ENCODE measurements at regions not wholly inside any gene's neighbourhood (a gene's known extent, or its start where the extent isn't known, plus 50 kb on each side); places are given as distances from the start of the nearest gene placed in this dataset.

DNA sequence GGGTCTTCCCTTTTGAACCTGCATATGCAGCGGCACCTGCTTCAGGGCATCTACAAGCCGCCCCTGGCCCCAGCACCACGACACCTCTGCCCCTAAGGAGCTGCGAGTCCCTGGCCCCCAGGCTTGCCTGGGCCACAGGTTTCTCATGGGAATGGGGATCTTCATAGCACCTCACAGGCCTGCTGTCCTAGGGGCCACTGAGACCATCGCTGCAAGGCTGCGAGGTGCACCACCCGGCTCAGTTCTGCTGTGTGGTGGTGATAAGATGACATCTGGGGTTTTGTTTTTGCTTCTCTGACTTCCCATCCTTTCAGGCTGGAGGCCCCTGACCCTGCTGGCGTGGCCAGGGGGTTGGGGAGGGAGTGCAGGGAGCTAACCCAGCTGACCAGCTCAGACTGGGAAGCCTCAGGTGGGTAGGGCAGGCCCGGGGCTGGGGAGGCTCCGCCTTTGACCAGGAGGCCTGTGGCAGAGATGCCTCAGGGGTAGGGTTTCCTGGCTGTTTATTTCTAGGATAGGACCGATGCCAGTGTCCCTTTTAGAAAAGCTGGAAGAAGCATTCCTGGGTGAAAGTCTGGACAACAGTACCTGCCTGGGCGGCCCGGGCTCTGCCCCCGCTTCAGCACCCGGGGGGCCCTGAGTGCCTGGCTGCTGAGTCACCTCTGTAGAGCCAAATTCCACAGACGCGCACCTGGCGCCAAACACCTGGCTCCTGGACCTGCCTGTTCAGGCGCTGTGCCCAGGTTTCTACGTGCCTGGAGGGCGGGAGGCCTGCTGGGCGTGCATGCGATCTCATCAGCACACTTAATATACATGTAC lies 264.7 kb downstream of the DLL1 start:
- no peak for DNase-seq

- no peak for DNase-seq
These were observed 265.5 kb downstream of the DLL1 start for GRCh38 chr6:170025341-170025911.

DNA sequence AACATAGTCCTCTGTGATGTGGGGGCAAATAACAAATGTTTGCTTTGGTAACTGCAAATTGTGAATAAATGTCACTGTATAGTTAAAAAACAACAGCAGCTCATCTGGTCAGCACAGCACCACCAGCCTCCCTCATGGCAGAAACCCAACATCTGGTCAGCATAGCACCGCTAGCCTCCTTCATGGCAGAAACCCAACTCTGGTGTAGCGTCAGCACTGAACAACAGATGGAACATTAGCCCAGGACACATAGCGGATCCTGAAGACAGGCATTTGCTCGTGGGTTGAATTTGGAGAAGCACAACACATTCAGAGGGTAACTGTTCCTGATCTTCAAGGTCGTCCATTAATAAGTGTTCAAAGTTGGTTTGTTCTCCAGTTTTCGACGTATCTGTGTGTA lies 265.9 kb downstream of the DLL1 start:
- DNase-seq: no peak

GRCh38 chr6:170023620-170024521 lies 267.0 kb downstream of the DLL1 start:
- DNase-seq: no peak

- no peak for DNase-seq
These were observed 267.9 kb downstream of the DLL1 start for GRCh38 chr6:170022827-170023619.

- no peak for DNase-seq
These were observed 268.6 kb downstream of the DLL1 start for GRCh38 chr6:170022291-170022722.

- DNase-seq: no peak
These were observed 269.3 kb downstream of the DLL1 start for GRCh38 chr6:170021579-170021978.

- no peak for DNase-seq
These were observed 268.6 kb downstream of the ERMARD start for GRCh38 chr6:170019818-170020583.

DNA sequence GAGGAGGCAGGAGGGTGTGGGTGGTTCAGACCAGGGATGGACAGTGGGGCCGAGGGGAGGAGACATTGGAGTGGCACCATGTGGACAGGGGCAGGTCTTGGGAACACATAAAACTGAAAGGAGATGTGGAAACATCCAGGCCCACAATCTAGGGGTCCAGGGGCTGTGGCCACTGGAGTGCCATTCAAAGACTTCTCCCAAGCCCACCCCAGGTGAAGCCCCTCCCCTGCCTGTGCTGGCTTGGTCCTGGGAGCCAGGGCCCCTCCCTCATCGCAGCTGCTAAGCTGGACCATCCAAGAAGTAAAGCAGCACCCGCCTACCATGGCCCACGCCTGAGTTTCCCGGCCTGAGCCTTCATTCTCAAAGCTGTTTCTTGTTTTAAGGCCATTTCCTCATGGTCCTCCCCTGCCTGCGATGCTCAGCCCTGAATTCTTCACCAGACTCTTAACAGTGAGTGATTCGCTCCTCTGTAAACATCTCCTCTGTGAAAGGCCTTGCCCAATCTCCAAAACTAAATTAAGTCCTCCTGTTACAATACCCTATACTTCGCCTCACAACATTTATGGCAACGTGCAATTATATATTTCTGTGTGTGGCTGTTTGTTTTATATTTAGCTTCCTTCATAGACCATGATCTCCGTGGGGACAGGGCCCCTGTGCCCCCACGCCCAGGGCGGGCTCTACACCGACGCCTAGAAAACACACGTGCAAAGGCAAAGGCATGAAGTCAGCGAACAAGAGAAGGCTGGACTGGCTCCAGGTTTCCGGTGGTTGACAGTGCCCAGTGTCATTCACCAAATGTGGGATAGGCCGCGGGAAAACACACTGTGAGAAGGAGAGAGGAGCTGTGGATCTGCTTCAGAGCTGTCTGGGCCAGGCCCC lies 267.8 kb downstream of the ERMARD start:
- DNase-seq: peak; percentile 40

- DNase-seq: peak; percentile 45
These were observed 267.1 kb downstream of the ERMARD start for GRCh38 chr6:170018422-170018935.

- DNase-seq: peak; percentile 87
These were observed 266.3 kb downstream of the ERMARD start for GRCh38 chr6:170017603-170018320.

GRCh38 chr6:170013815-170014214 lies 262.4 kb downstream of the ERMARD start:
- DNase-seq: no peak

- DNase-seq: peak; percentile 64
These were observed 260.6 kb downstream of the ERMARD start for GRCh38 chr6:170012037-170012330.

DNA sequence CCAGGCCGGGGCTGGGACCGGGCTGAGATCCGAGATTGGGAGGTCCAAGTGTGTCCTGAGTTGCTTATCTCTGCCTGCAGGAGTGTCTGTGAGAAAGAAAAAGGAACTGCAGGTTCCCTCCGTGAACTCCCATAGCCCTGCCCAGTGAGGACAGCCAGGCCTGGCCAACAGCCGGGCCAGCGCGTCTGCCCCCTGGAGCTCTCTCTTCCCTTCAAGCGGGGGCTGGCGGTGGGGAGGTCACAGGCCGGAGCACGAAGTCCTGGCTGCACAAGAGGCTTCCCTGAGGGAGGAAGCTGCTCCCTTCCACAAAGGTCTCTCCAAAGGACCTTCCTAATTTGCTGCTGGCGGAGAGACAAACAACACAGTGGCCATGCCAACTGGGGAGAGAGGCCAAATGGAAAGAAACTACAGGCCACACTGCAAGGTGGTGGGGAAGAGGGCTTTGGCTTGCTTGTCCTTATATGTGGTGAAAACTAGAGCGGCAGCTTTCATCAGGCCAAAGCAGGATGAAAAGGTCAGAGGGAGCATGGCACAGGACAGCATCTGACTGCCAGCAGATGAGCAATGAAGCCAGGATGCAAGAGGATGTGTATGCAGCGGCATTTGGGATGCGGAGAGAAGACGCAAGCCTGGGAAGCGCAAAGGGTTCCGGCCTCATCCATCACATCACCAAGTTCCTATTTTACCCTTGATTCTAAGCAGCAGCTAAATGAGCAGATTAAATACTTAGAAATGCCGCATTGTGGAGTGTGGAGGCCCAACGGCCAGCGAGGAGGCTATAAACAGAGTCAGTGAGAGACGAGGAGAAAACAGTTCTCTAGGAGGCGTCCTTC lies 260.0 kb downstream of the ERMARD start:
- DNase-seq: peak; percentile 13

GRCh38 chr6:170010665-170011203 lies 259.3 kb downstream of the ERMARD start:
- no peak for DNase-seq

DNA sequence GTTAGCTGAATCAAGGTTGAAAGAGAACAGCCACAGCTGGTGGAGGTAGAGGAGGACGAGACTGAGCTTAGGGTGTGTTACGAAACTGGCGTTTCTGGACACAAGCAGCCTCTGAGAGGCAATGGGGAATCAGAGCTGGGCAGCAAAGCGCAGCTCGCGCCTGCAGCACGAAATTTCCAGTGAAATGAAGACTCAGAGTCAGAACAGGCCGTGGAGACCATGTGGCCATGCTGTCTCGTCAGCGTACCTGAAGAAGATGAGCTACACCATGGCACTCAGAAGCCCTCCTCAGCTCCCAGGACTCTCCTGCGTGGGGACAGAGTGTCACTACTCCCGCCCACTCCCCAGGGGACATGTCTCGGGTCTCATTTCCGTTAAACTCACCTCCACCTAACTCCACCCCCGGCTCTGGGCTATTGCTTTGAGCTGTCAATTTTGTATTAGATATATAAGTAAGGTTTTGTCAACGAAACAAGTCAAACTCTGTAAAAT lies 256.9 kb downstream of the ERMARD start:
- DNase-seq: no peak

DNA sequence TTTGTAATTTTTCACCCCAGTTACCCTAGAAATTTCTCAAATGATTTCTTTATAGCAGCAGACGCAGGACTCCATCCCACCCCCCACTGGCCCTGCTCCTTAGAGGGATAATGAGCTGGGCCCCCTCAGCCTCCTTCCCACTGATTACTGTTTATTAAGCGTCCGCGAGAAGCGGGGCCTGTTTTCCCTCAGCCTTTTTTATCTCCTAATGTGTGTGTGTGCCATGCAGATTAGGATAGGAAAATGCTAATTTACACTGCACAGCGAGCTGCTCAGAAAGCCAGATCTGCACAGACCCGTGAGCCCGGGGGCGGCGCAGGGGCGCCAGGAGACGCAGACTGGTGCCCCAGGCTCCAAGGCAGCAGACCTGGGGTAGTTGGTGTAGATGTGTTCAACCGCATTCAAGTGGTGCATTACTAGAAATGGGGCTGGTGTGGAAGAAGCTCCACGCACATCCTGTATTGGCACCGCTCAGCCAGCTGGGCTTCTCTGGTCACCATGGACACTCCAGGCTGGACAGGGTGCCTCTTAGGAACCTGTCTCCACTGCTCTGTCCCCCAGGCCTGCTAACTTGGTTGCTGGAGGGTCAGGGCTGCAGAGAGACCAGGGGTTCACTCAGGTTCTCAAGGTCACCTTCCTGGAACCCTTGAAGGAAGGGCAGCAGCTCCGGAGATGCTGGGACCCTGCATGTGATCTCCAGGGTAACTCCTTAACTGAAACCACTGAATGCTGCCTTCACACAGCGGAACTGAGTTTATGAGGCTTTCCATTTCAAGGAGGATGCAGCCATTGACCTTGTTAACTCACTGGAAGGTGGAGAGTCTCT lies 256.3 kb downstream of the ERMARD start:
- DNase-seq: no peak
